ENCODE measurements at regions not wholly inside any gene's neighbourhood (a gene's known extent, or its start where the extent isn't known, plus 50 kb on each side); places are given as distances from the start of the nearest gene placed in this dataset.

DNA sequence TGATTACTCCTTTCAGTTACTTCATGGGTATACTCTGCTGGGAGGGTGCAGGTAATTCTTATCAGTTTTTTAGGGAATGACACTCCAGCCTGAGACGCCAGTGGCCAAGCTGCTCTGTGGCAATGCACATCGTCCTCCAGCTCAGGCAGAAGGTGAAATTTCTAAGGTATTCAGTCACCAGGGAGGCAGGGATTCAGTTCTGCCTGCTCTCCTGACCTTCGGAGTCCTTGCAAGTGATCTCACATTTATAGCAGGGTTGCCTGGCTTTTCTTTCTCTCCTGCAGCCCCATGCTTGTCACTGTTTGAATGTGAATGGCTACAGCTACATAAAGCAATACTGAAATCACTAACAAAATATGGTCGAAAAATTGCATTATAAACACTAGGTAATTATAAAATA lies 1447.5 kb downstream of the EFNB2 start:
- H3K27me3 ChIP-seq (ENCODE audit: insufficient read depth, low read length) = no peaks in the 10 kb centered on the region
- TF ChIP-seq, protein P1, sequence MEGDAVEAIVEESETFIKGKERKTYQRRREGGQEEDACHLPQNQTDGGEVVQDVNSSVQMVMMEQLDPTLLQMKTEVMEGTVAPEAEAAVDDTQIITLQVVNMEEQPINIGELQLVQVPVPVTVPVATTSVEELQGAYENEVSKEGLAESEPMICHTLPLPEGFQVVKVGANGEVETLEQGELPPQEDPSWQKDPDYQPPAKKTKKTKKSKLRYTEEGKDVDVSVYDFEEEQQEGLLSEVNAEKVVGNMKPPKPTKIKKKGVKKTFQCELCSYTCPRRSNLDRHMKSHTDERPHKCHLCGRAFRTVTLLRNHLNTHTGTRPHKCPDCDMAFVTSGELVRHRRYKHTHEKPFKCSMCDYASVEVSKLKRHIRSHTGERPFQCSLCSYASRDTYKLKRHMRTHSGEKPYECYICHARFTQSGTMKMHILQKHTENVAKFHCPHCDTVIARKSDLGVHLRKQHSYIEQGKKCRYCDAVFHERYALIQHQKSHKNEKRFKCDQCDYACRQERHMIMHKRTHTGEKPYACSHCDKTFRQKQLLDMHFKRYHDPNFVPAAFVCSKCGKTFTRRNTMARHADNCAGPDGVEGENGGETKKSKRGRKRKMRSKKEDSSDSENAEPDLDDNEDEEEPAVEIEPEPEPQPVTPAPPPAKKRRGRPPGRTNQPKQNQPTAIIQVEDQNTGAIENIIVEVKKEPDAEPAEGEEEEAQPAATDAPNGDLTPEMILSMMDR (IDR thresholded peaks at IDR 0.05; ENCODE audit: low read length) = no peak
- TF ChIP-seq EZH2 (IDR thresholded peaks at IDR 0.05; ENCODE audit: borderline replicate concordance, low read length) = no peak
- H2AFZ ChIP-seq (ENCODE audit: low read length) = no peak overlapping the region

DNA sequence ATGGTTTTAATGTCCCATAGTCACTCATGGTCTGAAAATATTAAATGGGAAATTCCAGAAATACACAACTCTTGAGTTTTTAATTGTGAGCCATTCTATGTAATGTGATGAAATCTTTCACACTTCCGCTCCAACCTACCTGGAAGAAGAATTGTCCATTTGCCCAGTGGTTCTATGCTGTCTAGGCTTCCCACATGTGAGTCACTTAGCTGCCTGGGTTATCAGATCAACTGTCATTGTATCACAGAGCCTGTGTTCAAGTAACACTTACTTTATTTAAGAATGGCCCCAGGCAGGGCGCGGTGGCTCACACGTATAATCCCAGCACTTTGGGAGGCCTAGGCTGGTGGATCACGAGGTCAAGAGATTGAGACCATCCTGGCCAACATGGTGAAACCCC lies 1450.5 kb downstream of the EFNB2 start:
- TF ChIP-seq, protein P1 (IDR thresholded peaks at IDR 0.05; ENCODE audit: low read length) = no peak
- no peak for TF ChIP-seq EZH2 (IDR thresholded peaks at IDR 0.05; ENCODE audit: borderline replicate concordance, low read length)
- no peaks in the 10 kb centered on the region for H3K36me3 ChIP-seq (ENCODE audit: insufficient read depth, low read length)

More for the DNA sequence above, 1447.5 kb downstream of the EFNB2 start:
- no peaks in the 10 kb centered on the region for H3K9me2 ChIP-seq (ENCODE audit: low read depth, low read length)
- no peak overlapping the region for H3K4me3 ChIP-seq (ENCODE audit: low read depth, low read length, poor library complexity, severe bottlenecking)
- no peak overlapping the region for H3K4me2 ChIP-seq (ENCODE audit: low read length)
- no peaks in the 10 kb centered on the region for H3K79me2 ChIP-seq (ENCODE audit: insufficient read depth, low read length)
- H3K9ac ChIP-seq (ENCODE audit: low read length) = no peak overlapping the region
- H4K20me1 ChIP-seq (ENCODE audit: insufficient read depth, low read length) = no peaks in the 10 kb centered on the region
- H3K9me3 ChIP-seq (ENCODE audit: low read length) = no peaks in the 10 kb centered on the region
- no peak overlapping the region for H3K27ac ChIP-seq (ENCODE audit: low read depth, low read length, poor library complexity, severe bottlenecking)
- H3F3A ChIP-seq (ENCODE audit: insufficient read depth, low read length) = no peaks in the 10 kb centered on the region
- no peaks in the 10 kb centered on the region for H3K4me1 ChIP-seq (ENCODE audit: insufficient read depth, low read length, severe bottlenecking)
- H3K36me3 ChIP-seq (ENCODE audit: insufficient read depth, low read length) = no peaks in the 10 kb centered on the region

DNA sequence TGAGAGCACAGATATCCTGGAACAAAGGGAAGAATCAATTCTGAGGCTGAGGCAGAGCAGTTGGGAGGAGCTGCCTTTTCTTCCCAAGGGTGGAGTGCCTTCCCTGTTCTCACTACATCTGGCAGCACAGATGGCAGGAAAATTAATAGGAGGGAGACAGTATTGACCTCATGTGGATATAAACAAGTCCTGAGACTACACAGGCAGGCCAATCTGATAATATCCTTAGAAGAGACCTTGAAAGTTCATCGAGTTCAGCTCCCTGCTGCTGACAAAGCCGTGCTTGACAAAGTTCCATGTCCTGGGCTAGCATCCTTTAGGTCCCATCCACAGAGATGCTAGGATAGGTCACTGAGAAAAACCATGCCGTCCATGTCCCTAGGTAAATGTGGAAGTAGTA lies 1451.5 kb downstream of the EFNB2 start:
- H3K9ac ChIP-seq (ENCODE audit: low read length) = no peak overlapping the region
- no peaks in the 10 kb centered on the region for H3K36me3 ChIP-seq (ENCODE audit: insufficient read depth, low read length)
- H3K4me1 ChIP-seq (ENCODE audit: insufficient read depth, low read length, severe bottlenecking) = no peaks in the 10 kb centered on the region
- H3K27ac ChIP-seq (ENCODE audit: low read depth, low read length, poor library complexity, severe bottlenecking) = no peak overlapping the region
- no peaks in the 10 kb centered on the region for H3F3A ChIP-seq (ENCODE audit: insufficient read depth, low read length)
- no peak overlapping the region for H3K4me2 ChIP-seq (ENCODE audit: low read length)
- H2AFZ ChIP-seq (ENCODE audit: low read length) = no peak overlapping the region
- H4K20me1 ChIP-seq (ENCODE audit: insufficient read depth, low read length) = no peaks in the 10 kb centered on the region
- H3K9me3 ChIP-seq (ENCODE audit: low read length) = no peaks in the 10 kb centered on the region
- no peaks in the 10 kb centered on the region for H3K27me3 ChIP-seq (ENCODE audit: insufficient read depth, low read length)
- H3K4me3 ChIP-seq (ENCODE audit: low read depth, low read length, poor library complexity, severe bottlenecking) = no peak overlapping the region
- no peaks in the 10 kb centered on the region for H3K79me2 ChIP-seq (ENCODE audit: insufficient read depth, low read length)
- TF ChIP-seq, protein P1 (IDR thresholded peaks at IDR 0.05; ENCODE audit: low read length) = no peak
- no peak for TF ChIP-seq EZH2 (IDR thresholded peaks at IDR 0.05; ENCODE audit: borderline replicate concordance, low read length)
- no peaks in the 10 kb centered on the region for H3K9me2 ChIP-seq (ENCODE audit: low read depth, low read length)

More for the DNA sequence above, 1450.5 kb downstream of the EFNB2 start:
- H2AFZ ChIP-seq (ENCODE audit: low read length) = no peak overlapping the region
- H3K79me2 ChIP-seq (ENCODE audit: insufficient read depth, low read length) = no peaks in the 10 kb centered on the region
- H3K4me2 ChIP-seq (ENCODE audit: low read length) = no peak overlapping the region
- no peaks in the 10 kb centered on the region for H4K20me1 ChIP-seq (ENCODE audit: insufficient read depth, low read length)
- H3K9ac ChIP-seq (ENCODE audit: low read length) = no peak overlapping the region
- H3K4me1 ChIP-seq (ENCODE audit: insufficient read depth, low read length, severe bottlenecking) = no peaks in the 10 kb centered on the region
- no peaks in the 10 kb centered on the region for H3K27me3 ChIP-seq (ENCODE audit: insufficient read depth, low read length)
- H3K9me2 ChIP-seq (ENCODE audit: low read depth, low read length) = no peaks in the 10 kb centered on the region
- no peak overlapping the region for H3K27ac ChIP-seq (ENCODE audit: low read depth, low read length, poor library complexity, severe bottlenecking)
- H3K9me3 ChIP-seq (ENCODE audit: low read length) = no peaks in the 10 kb centered on the region
- no peaks in the 10 kb centered on the region for H3F3A ChIP-seq (ENCODE audit: insufficient read depth, low read length)
- H3K4me3 ChIP-seq (ENCODE audit: low read depth, low read length, poor library complexity, severe bottlenecking) = no peak overlapping the region
